T-helper 17 cell (primary cell): ENCODE measurements at regions not wholly inside any gene's neighbourhood (a gene's known extent, or its start where the extent isn't known, plus 50 kb on each side); places are given as distances from the start of the nearest gene placed in this dataset.
"Not testable (repeated sequence)": the region's sequence is repeated elsewhere in the genome, so short reads cannot be mapped to it uniquely, and the experiment has no call there.

Experiments used
- ATAC-seq: fragments of 150-1000 bp; cut with Tn5 transposase; 2 replicates; pipeline ENCODE4 v1.10.0; 2021; ENCODE audit warnings: mild to moderate bottlenecking, moderate library complexity
- DNase-seq, 3 donors: peaks; one replicate each; pipeline versions ENCODE4 v3.0.0 to v3.0.0-alpha.2; 2020 to 2021
- H3K9me3 ChIP-seq: one replicate; pipeline ENCODE4 v1.7.0; 2013; ENCODE audit warnings: low read length, mild to moderate bottlenecking; ENCODE audit not compliant: control insufficient read depth, poor library complexity, severe bottlenecking
- H3K27ac Mint-ChIP-seq: one replicate; pipeline ENCODE4 v1.8.0; 2022; ENCODE audit warnings: mild to moderate bottlenecking, moderate library complexity, mixed read lengths
- H3K27me3 Mint-ChIP-seq: one replicate; pipeline ENCODE4 v1.8.0; 2022; ENCODE audit warnings: mixed read lengths
- H3K36me3 Mint-ChIP-seq: one replicate; pipeline ENCODE4 v1.8.0; 2022; ENCODE audit warnings: low read depth, mixed read lengths
- H3K4me1 Mint-ChIP-seq: one replicate; pipeline ENCODE4 v1.8.0; 2022; ENCODE audit warnings: mild to moderate bottlenecking, mixed read lengths
- H3K4me3 Mint-ChIP-seq: one replicate; pipeline ENCODE4 v1.8.0; 2022; ENCODE audit warnings: mild to moderate bottlenecking, moderate library complexity, mixed read lengths

DNA sequence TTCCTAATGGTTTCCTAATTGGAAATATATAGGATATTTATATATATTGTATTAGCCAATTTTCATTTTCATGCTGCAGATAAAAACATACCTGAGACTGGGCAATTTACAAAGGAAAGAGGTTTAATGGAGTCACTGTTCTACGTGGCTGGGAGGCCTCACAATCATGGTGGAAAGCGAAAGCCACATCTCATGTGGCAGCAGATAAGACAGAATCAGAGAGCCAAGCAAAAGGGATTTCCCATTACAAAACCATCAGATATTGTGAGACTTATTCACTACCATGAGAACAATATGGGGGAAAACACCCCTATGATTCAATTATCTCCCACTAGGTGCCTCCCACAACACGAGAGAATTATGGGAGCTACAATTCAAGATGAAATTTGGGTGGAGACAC, 242.5 kb upstream of the NETO1 start:
- H3K27me3 Mint-ChIP-seq = no peaks in the 10 kb centered on the region
- no peak overlapping the region for H3K27ac Mint-ChIP-seq
- H3K4me3 Mint-ChIP-seq = no peak overlapping the region
- ATAC-seq (no peak), DNase-seq (no peak)
- no peaks in the 10 kb centered on the region for H3K36me3 Mint-ChIP-seq
- no peaks in the 10 kb centered on the region for H3K4me1 Mint-ChIP-seq
- no peaks in the 10 kb centered on the region for H3K9me3 ChIP-seq

DNA sequence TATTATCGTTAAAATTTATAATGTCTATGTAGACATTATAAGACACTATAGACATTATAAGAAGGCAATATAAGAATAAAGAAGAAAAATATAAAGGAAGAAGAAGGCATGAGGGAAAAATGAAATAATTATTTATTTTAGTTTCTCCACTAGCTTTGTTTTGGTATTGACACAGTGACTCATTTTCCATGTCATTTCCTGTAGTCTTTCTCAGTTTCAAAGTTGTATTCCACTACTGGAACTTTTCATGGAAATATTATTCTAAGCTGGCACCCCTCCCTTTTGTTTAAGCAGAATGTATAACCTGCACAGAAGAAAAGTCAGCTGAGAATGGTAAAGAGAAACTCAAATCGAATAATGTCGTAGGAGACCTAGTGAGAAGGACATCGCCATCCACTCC, 234.2 kb upstream of the NETO1 start:
- no peaks in the 10 kb centered on the region for H3K4me1 Mint-ChIP-seq
- DNase-seq = no peak
- ATAC-seq = no peak
- H3K36me3 Mint-ChIP-seq = no peaks in the 10 kb centered on the region
- no peaks in the 10 kb centered on the region for H3K27me3 Mint-ChIP-seq
- H3K4me3 Mint-ChIP-seq = no peak overlapping the region
- no peaks in the 10 kb centered on the region for H3K9me3 ChIP-seq
- H3K27ac Mint-ChIP-seq = no peak overlapping the region

- not testable (repeated sequence) for H3K9me3 ChIP-seq, H3K36me3 Mint-ChIP-seq, DNase-seq, H3K27ac Mint-ChIP-seq, ATAC-seq, H3K27me3 Mint-ChIP-seq, H3K4me3 Mint-ChIP-seq, H3K4me1 Mint-ChIP-seq
These were observed 233.7 kb upstream of the NETO1 start for GRCh38 chr18:73101491-73101890.

DNA sequence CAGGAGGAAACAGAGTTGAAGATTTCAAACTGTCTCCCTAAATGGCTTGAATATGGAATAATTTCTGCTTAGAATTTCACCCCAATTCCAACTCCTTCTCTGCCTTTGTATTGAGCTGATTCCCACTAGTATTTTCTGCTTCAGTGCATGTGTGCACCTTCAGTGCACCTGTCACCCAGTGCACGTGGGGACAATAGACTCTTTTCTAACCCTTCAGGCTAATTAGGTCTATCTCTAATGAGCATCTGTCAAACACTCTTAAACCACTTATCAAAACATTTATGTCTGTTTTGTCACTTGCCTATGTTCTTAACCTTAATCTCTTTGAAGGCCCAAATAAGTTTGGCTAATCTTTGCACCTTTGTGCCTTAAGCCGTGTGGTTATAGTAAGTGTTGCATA, 232.0 kb upstream of the NETO1 start:
- H3K36me3 Mint-ChIP-seq = no peaks in the 10 kb centered on the region
- no peak overlapping the region for H3K27ac Mint-ChIP-seq
- ATAC-seq (no peak), DNase-seq (no peak)
- H3K4me3 Mint-ChIP-seq = no peak overlapping the region
- H3K9me3 ChIP-seq = no peaks in the 10 kb centered on the region
- no peaks in the 10 kb centered on the region for H3K27me3 Mint-ChIP-seq
- no peaks in the 10 kb centered on the region for H3K4me1 Mint-ChIP-seq

DNA sequence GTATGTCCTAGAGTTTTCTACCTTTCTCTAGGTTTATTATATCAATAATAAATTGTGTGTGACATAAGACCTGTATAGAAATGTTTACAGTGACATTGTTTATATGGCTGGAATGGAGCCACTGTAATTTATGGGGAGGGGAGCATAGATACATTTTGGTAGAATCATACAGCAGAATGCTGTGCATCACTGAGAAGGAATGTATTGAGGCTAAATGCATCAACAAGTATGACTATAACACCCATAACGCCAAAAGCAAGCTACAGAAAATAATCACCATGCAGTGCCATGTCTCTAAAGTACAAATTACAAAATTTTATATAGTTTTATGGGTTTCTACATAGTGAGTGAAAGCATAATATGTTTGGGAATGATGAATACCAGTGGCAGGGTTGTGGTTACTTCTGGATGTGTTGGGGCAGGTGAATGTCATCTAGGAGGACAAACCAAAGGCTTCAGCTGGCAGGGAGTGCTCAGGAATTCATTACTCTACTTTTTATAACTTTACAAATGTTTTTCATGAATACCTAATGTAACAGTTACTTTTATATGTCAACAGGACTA, 226.0 kb upstream of the NETO1 start:
- no peaks in the 10 kb centered on the region for H3K9me3 ChIP-seq
- no peaks in the 10 kb centered on the region for H3K36me3 Mint-ChIP-seq
- H3K4me3 Mint-ChIP-seq = no peak overlapping the region
- no peaks in the 10 kb centered on the region for H3K4me1 Mint-ChIP-seq
- ATAC-seq (no peak), DNase-seq (no peak)
- H3K27me3 Mint-ChIP-seq = no peaks in the 10 kb centered on the region
- H3K27ac Mint-ChIP-seq = no peak overlapping the region

DNA sequence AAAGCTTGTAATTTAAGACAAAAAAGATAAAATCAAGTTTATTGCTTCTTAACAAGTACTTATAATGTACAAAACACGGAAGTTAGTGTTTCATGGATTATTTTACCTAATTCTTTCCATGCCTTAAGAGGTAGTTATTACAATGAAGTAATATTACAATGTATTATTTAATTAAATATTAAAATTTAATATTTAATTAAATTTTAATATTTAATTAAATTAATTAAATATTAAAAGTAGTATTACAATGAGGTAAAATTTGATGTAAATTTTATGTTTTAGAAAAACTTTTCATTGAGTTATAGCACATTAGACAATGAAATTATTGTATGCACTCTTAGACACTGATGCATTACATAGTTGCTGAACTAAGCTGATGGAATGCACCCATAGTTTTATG, 220.7 kb upstream of the NETO1 start:
- no peak overlapping the region for H3K4me3 Mint-ChIP-seq
- H3K4me1 Mint-ChIP-seq = no peaks in the 10 kb centered on the region
- DNase-seq = no peak
- no peak overlapping the region for H3K27ac Mint-ChIP-seq
- no peak for ATAC-seq
- no peaks in the 10 kb centered on the region for H3K9me3 ChIP-seq
- H3K27me3 Mint-ChIP-seq = no peaks in the 10 kb centered on the region
- no peaks in the 10 kb centered on the region for H3K36me3 Mint-ChIP-seq

- Mint-ChIP-seq H3K27me3 (no peaks in the 10 kb centered on the region), H3K4me3 (no peak overlapping the region), H3K36me3 (no peaks in the 10 kb centered on the region), H3K27ac (no peak overlapping the region), H3K4me1 (no peaks in the 10 kb centered on the region)
- DNase-seq (no peak), ATAC-seq (no peak)
- H3K9me3 ChIP-seq = no peaks in the 10 kb centered on the region
These were observed 219.6 kb upstream of the NETO1 start for GRCh38 chr18:73087282-73087977.

GRCh38 chr18:73079920-73080319, 212.1 kb upstream of the NETO1 start:
- Mint-ChIP-seq H3K36me3 (no peaks in the 10 kb centered on the region), H3K27ac (no peak overlapping the region), H3K4me1 (no peaks in the 10 kb centered on the region), H3K4me3 (no peak overlapping the region), H3K27me3 (no peaks in the 10 kb centered on the region)
- DNase-seq (no peak), ATAC-seq (no peak)
- H3K9me3 ChIP-seq = no peaks in the 10 kb centered on the region

- Mint-ChIP-seq H3K27me3 (no peaks in the 10 kb centered on the region), H3K4me3 (no peak overlapping the region), H3K36me3 (no peaks in the 10 kb centered on the region), H3K4me1 (no peaks in the 10 kb centered on the region), H3K27ac (no peak overlapping the region)
- no peak for DNase-seq
- no peaks in the 10 kb centered on the region for H3K9me3 ChIP-seq
- ATAC-seq = no peak
These were observed 193.0 kb upstream of the NETO1 start for GRCh38 chr18:73060666-73061288.

DNA sequence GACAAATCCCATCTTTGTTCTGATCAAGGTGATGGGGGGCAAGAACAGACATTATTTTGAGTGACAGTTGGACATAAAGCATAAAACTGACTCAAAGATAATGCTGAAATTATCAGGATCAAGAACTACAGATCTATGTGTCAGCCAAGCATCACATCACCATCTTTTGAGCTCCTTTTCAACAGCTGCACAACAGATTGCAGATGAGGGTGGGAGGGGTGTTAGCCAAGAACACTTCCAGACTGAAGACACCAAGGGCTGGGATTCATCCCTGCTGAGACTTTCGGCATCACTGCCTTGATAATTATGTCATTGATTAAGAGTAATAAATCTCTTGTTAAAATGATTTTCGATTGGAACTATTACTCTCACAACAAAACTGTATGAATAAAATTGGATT, 191.5 kb upstream of the NETO1 start:
- ATAC-seq (no peak), DNase-seq (no peak)
- no peaks in the 10 kb centered on the region for H3K9me3 ChIP-seq
- H3K27me3 Mint-ChIP-seq = no peaks in the 10 kb centered on the region
- no peaks in the 10 kb centered on the region for H3K36me3 Mint-ChIP-seq
- H3K27ac Mint-ChIP-seq = no peak overlapping the region
- no peaks in the 10 kb centered on the region for H3K4me1 Mint-ChIP-seq
- H3K4me3 Mint-ChIP-seq = no peak overlapping the region

DNA sequence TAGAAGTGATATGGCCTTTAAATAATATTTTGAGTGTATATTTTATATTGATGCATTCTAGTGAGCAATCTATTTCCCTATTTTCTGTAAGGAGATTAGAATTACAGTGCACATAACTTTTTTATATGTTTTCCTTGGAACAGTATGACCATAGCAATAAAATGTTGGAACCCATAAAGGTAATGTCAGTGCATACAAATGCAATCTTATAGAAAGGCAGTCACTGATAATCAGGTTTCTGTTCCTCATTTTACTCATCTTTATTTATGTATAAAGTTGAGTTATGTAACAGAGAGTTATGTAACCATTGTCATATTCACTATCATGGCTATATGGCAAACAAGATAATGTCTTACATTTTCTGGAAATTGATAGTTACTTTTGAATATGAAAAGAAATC, 179.9 kb upstream of the NETO1 start:
- ATAC-seq (no peak), DNase-seq (no peak)
- Mint-ChIP-seq H3K36me3 (no peaks in the 10 kb centered on the region), H3K4me1 (no peaks in the 10 kb centered on the region), H3K27ac (no peak overlapping the region), H3K4me3 (no peak overlapping the region), H3K27me3 (no peaks in the 10 kb centered on the region)
- H3K9me3 ChIP-seq = peaks cover 2% of the 10 kb centered on the region

DNA sequence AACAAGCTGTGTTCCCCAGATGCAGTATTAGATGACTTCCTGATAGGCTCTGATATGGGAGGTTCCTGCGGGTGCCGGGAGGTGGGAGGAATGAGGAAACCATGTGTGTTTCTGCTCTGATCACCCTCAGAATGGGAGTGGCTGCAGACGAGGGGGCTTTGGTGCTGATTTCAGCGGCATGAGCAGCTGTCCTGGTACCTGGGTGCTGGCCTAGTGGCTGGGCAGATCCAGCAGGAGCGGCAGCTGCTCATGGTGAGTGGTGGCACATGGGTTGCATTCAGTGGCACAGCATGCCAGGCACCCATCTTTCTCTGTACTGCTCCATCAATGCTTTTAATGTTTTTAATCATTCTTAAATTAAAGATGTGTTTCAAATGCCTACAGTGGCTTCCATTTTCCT, 177.2 kb upstream of the NETO1 start:
- Mint-ChIP-seq H3K27ac (no peak overlapping the region), H3K4me3 (no peak overlapping the region)

GRCh38 chr18:73043611-73044010, 175.8 kb upstream of the NETO1 start:
- Mint-ChIP-seq H3K27ac (no peak overlapping the region), H3K4me1 (no peaks in the 10 kb centered on the region), H3K27me3 (no peaks in the 10 kb centered on the region), H3K4me3 (no peak overlapping the region), H3K36me3 (no peaks in the 10 kb centered on the region)
- DNase-seq (no peak), ATAC-seq (no peak)
- no peaks in the 10 kb centered on the region for H3K9me3 ChIP-seq

More for the DNA sequence above, 177.2 kb upstream of the NETO1 start:
- ATAC-seq (no peak), DNase-seq (no peak)
- Mint-ChIP-seq H3K4me1 (no peaks in the 10 kb centered on the region), H3K36me3 (no peaks in the 10 kb centered on the region), H3K27me3 (no peaks in the 10 kb centered on the region)
- peaks cover 2% of the 10 kb centered on the region for H3K9me3 ChIP-seq

GRCh38 chr18:73043211-73043610, 175.4 kb upstream of the NETO1 start:
- ATAC-seq (no peak), DNase-seq (no peak)
- H3K27ac Mint-ChIP-seq = no peak overlapping the region
- no peak overlapping the region for H3K4me3 Mint-ChIP-seq
- H3K9me3 ChIP-seq = no peaks in the 10 kb centered on the region
- no peaks in the 10 kb centered on the region for H3K27me3 Mint-ChIP-seq
- H3K4me1 Mint-ChIP-seq = no peaks in the 10 kb centered on the region
- H3K36me3 Mint-ChIP-seq = no peaks in the 10 kb centered on the region
